DMS 273 treated with DMSO at 0.1 percent for 48 hours (cell line): ENCODE measurements at regions not wholly inside any gene's neighbourhood (a gene's known extent, or its start where the extent isn't known, plus 50 kb on each side); places are given as distances from the start of the nearest gene placed in this dataset.
"Not testable (repeated sequence)": the region's sequence is repeated elsewhere in the genome, so short reads cannot be mapped to it uniquely, and the experiment has no call there.

Experiments
- DNase-seq: peaks from one replicate; lab custom pipeline; 2025; lab: John Stamatoyannopoulos, UW

- no peak for DNase-seq
Observed at GRCh38 chr11:35046681-35047080, 92.3 kb upstream of the CD44 start.

- no peak for DNase-seq
Observed at GRCh38 chr11:35047179-35047578, 91.8 kb upstream of the CD44 start.

GRCh38 chr11:35047769-35048168 is 91.2 kb upstream of the CD44 start:
- DNase-seq, result no peak

- DNase-seq, result not testable (repeated sequence)
Observed at GRCh38 chr11:35048346-35048745, 90.6 kb upstream of the CD44 start.

- no peak for DNase-seq
Observed at GRCh38 chr11:35049859-35050531, 89.0 kb upstream of the CD44 start.

- no peak for DNase-seq
Observed at GRCh38 chr11:35050541-35050995, 88.4 kb upstream of the CD44 start.

- DNase-seq, result no peak
Observed at GRCh38 chr11:35056391-35057093, 82.4 kb upstream of the CD44 start.

GRCh38 chr11:35057926-35058668 is 80.9 kb upstream of the CD44 start:
- no peak for DNase-seq

GRCh38 chr11:35058669-35059434 is 80.1 kb upstream of the CD44 start:
- DNase-seq, result no peak

- no peak for DNase-seq
Observed at GRCh38 chr11:35061516-35062440, 77.2 kb upstream of the CD44 start.

- DNase-seq, result no peak
Observed at GRCh38 chr11:35063488-35063931, 75.5 kb upstream of the CD44 start.

- no peak for DNase-seq
Observed at GRCh38 chr11:35064114-35064800, 74.7 kb upstream of the CD44 start.

- no peak for DNase-seq
Observed at GRCh38 chr11:35065566-35065965, 73.4 kb upstream of the CD44 start.

GRCh38 chr11:35066030-35066429 is 72.9 kb upstream of the CD44 start:
- no peak for DNase-seq

GRCh38 chr11:35066783-35067423 is 72.1 kb upstream of the CD44 start:
- DNase-seq, result no peak

GRCh38 chr11:35071722-35072121 is 67.2 kb upstream of the CD44 start:
- no peak for DNase-seq

GRCh38 chr11:35073691-35074419 is 65.1 kb upstream of the CD44 start:
- no peak for DNase-seq

- no peak for DNase-seq
Observed at GRCh38 chr11:35076201-35077100, 62.5 kb upstream of the CD44 start.
